Right cardiac atrium (tissue), 5 donors: ENCODE measurements at regions not wholly inside any gene's neighbourhood (a gene's known extent, or its start where the extent isn't known, plus 50 kb on each side); places are given as distances from the start of the nearest gene placed in this dataset.
A peak's percentile ranks its signal among the peaks of the same experiment; 100 is the strongest.

Source experiments
- ATAC-seq, 2 donors: fragments of 200-7000 bp; cut with Tn5 transposase; one replicate each; pipeline versions ENCODE4 v1.8.0 to v1.9.1; 2020; ENCODE audit warnings: moderate library complexity in 2 of 2, mild to moderate bottlenecking in 1 of 2
- DNase-seq, 3 donors: peaks; one replicate each; pipeline ENCODE4 v3.0.0-alpha.2; 2020
- H3K27ac ChIP-seq: one replicate; pipeline ENCODE4 v1.5.1; 2013; ENCODE audit warnings: mild to moderate bottlenecking, low read length, control low read depth, moderate library complexity
- H3K27me3 ChIP-seq: one replicate; pipeline ENCODE4 v1.6.1; 2013; ENCODE audit not compliant: control insufficient read depth, insufficient read depth
- H3K4me1 ChIP-seq: one replicate; pipeline ENCODE4 v1.6.1; 2013; ENCODE audit warnings: low read length; ENCODE audit not compliant: control insufficient read depth, insufficient read depth
- H3K4me3 ChIP-seq: one replicate; pipeline ENCODE4 v1.5.1; 2013; ENCODE audit warnings: low read length, control low read depth
- H3K9me3 ChIP-seq: one replicate; pipeline ENCODE4 v1.6.1; 2013; ENCODE audit warnings: low read length; ENCODE audit not compliant: control insufficient read depth
- WGBS: extraction: QIAGEN DNeasy Blood & Tissue Kit; methylation state at CpG from one replicate; pipeline ENCODE4 v1.1.7; 2013; 5-methylcytosine and 5-hydroxymethylcytosine counted together
- intact Hi-C, 4 donors: fragments of 100-400 bp; cut with DNase I; formaldehyde crosslinking; loops; one replicate each; pipeline versions ENCODE4 v1.11.0 to v1.14.0; 2022 to 2023
- donor health status: healthy with polysubstance abuse.
- donor health status: DM: no; HTN: yes; CAD: no.
- donor health status: DM: no; HTN: no; CAD: no.
- donor health status: DM: no; HTN: yes; CAD: no; lungs with severe emphysema.
- donor health status: DM: yes; HTN: yes; CAD: no.

- ATAC-seq (peak in 1 of 2 donors; percentile 13), DNase-seq (no peak)
- peak overlapping the region; percentile 36 for H3K27ac ChIP-seq
- peaks cover 11% of the 10 kb centered on the region for H3K4me1 ChIP-seq
- intact Hi-C loops: no loop called here
- 57% methylated on average over 1 of the region's 1 CpG for WGBS
- no peak overlapping the region for H3K4me3 ChIP-seq
- H3K27me3 ChIP-seq: no peaks in the 10 kb centered on the region
- no peaks in the 10 kb centered on the region for H3K9me3 ChIP-seq
These were observed 71.6 kb upstream of the AKIP1 start for GRCh38 chr11:8839306-8839956.

GRCh38 chr11:8839957-8840945 lies 70.7 kb upstream of the AKIP1 start:
- no peaks in the 10 kb centered on the region for H3K27me3 ChIP-seq
- no peak overlapping the region for H3K4me3 ChIP-seq
- no peaks in the 10 kb centered on the region for H3K9me3 ChIP-seq
- intact Hi-C loops: no loop called here
- peak; percentile 63 to 72 for ATAC-seq
- peak; percentile 30 to 74 (median 64) for DNase-seq
- peaks cover 11% of the 10 kb centered on the region for H3K4me1 ChIP-seq
- H3K27ac ChIP-seq: peak overlapping the region; percentile 23
- 53% methylated on average over 8 of the region's 8 CpGs for WGBS

- H3K4me1 ChIP-seq: peaks cover 11% of the 10 kb centered on the region
- no peak overlapping the region for H3K27ac ChIP-seq
- 81% methylated on average over 7 of the region's 7 CpGs for WGBS
- H3K9me3 ChIP-seq: no peaks in the 10 kb centered on the region
- ATAC-seq (no peak), DNase-seq (no peak)
- H3K27me3 ChIP-seq: no peaks in the 10 kb centered on the region
- intact Hi-C loops: no loop called here
- no peak overlapping the region for H3K4me3 ChIP-seq
These were observed 69.1 kb upstream of the AKIP1 start for GRCh38 chr11:8841899-8842298.

GRCh38 chr11:8858808-8859207 lies 52.2 kb upstream of the AKIP1 start:
- peaks cover 2% of the 10 kb centered on the region for H3K4me1 ChIP-seq
- DNase-seq: no peak
- no peak for ATAC-seq
- intact Hi-C loops: no loop called here
- H3K27ac ChIP-seq: no peak overlapping the region
- H3K4me3 ChIP-seq: no peak overlapping the region
- no peaks in the 10 kb centered on the region for H3K9me3 ChIP-seq
- H3K27me3 ChIP-seq: no peaks in the 10 kb centered on the region
- WGBS: 94% methylated on average over 2 of the region's 2 CpGs
